ENCODE measurements at regions not wholly inside any gene's neighbourhood (a gene's known extent, or its start where the extent isn't known, plus 50 kb on each side); places are given as distances from the start of the nearest gene placed in this dataset.

GRCh38 chr7:54097886-54098285 lies 444.3 kb upstream of the VSTM2A start (continued):
- no peak for TF ChIP-seq REST (IDR thresholded peaks at IDR 0.05; ENCODE audit: borderline replicate concordance)
- no peak for TF ChIP-seq REST (CRISPR knock-in tag; IDR thresholded peaks at IDR 0.05; ENCODE audit: low read depth)
- no peak for TF ChIP-seq BCOR (IDR thresholded peaks at IDR 0.05)
- no peak for TF ChIP-seq ZNF512 (tag; IDR thresholded peaks at IDR 0.05)
- TF ChIP-seq SAP30 (IDR thresholded peaks at IDR 0.05; ENCODE audit: borderline replicate concordance, insufficient read depth, low read depth, low read length, poor library complexity, severe bottlenecking): no peak
- no peak for TF ChIP-seq RB1 (IDR thresholded peaks at IDR 0.05; ENCODE audit: low read depth)
- TF ChIP-seq ZNF449 (CRISPR knock-in tag; IDR thresholded peaks at IDR 0.05): no peak
- no peak for TF ChIP-seq NFYB (IDR thresholded peaks at IDR 0.05; ENCODE audit: extremely low read depth, insufficient read length)
- no peak for TF ChIP-seq BHLHE40 (IDR thresholded peaks at IDR 0.05; ENCODE audit: low read length)
- TF ChIP-seq ZNF146 (CRISPR knock-in tag; IDR thresholded peaks at IDR 0.05; ENCODE audit: unreplicated experiment): no peak
- no peak for TF ChIP-seq CBX1 (IDR thresholded peaks at IDR 0.05; ENCODE audit: low read depth)
